GM23338 (cell line): ENCODE measurements at regions not wholly inside any gene's neighbourhood (a gene's known extent, or its start where the extent isn't known, plus 50 kb on each side); places are given as distances from the start of the nearest gene placed in this dataset.
A peak's percentile ranks its signal among the peaks of the same experiment; 100 is the strongest.

ENCODE experiments used
- ATAC-seq: fragments of 200-7000 bp; cut with Tn5 transposase; 3 replicates; pipeline ENCODE4 v1.9.1; 2020
- DNase-seq: peaks from one replicate; pipeline ENCODE4 v3.0.0-alpha.2; 2015; ENCODE audit warnings: low spot score
- H2AFZ ChIP-seq: fragments of 200-600 bp; sonication (generic); 2 replicates; pipeline ENCODE4 v1.8.0; 2016; ENCODE audit warnings: antibody characterized with exemption, mild to moderate bottlenecking, moderate library complexity
- H3F3A ChIP-seq: fragments of 200-600 bp; sonication (generic); replicated peaks from 2 replicates; pipeline ENCODE4 v1.8.0; 2017; ENCODE audit warnings: antibody characterized with exemption, mixed run types, low read depth
- H3K27ac ChIP-seq: fragments of 200-600 bp; sonication (generic); 2 replicates; pipeline ENCODE4 v1.6.1; 2016; ENCODE audit warnings: low read depth
- H3K27me3 ChIP-seq: fragments of 200-600 bp; sonication (generic); 2 replicates; pipeline ENCODE4 v1.8.0; 2016; ENCODE audit warnings: mild to moderate bottlenecking, mixed run types, moderate library complexity; ENCODE audit not compliant: insufficient read depth
- H3K36me3 ChIP-seq: fragments of 200-600 bp; sonication (generic); 2 replicates; pipeline ENCODE4 v1.8.0; 2016; ENCODE audit warnings: mild to moderate bottlenecking; ENCODE audit not compliant: insufficient read depth
- H3K4me1 ChIP-seq: fragments of 200-600 bp; sonication (generic); 2 replicates; pipeline ENCODE4 v1.8.0; 2016; ENCODE audit warnings: mild to moderate bottlenecking, moderate library complexity; ENCODE audit not compliant: insufficient read depth
- H3K4me2 ChIP-seq: fragments of 200-600 bp; sonication (generic); 2 replicates; pipeline ENCODE4 v1.7.1; 2017; ENCODE audit warnings: mixed run types
- H3K4me3 ChIP-seq: fragments of 200-600 bp; sonication (generic); 2 replicates; pipeline ENCODE4 v1.6.1; 2016; ENCODE audit warnings: mixed run types
- H3K79me2 ChIP-seq: fragments of 200-600 bp; sonication (generic); replicated peaks from 2 replicates; pipeline ENCODE4 v1.8.0; 2017; ENCODE audit warnings: mild to moderate bottlenecking; ENCODE audit not compliant: insufficient read depth
- H3K9me2 ChIP-seq: fragments of 200-600 bp; sonication (generic); 2 replicates; pipeline ENCODE4 v1.8.0; 2017; ENCODE audit not compliant: insufficient read depth
- H4K20me1 ChIP-seq: fragments of 200-600 bp; sonication (generic); replicated peaks from 2 replicates; pipeline ENCODE4 v1.8.0; 2017; ENCODE audit warnings: mild to moderate bottlenecking; ENCODE audit not compliant: insufficient read depth
- H3K27ac Mint-ChIP-seq: 2 replicates; pipeline ENCODE4 v1.8.0; 2020; ENCODE audit warnings: inconsistent platforms, mild to moderate bottlenecking, moderate library complexity, mixed read lengths
- H3K27me3 Mint-ChIP-seq: 3 replicates; pipeline ENCODE4 v1.8.0; 2022; ENCODE audit warnings: low read depth, mild to moderate bottlenecking, moderate library complexity, mixed read lengths, inconsistent platforms; ENCODE audit not compliant: insufficient read depth, poor library complexity
- H3K36me3 Mint-ChIP-seq: 3 replicates; pipeline ENCODE4 v1.8.0; 2021; ENCODE audit warnings: low read depth, mild to moderate bottlenecking, inconsistent platforms, moderate library complexity, mixed read lengths
- H3K4me1 Mint-ChIP-seq: 3 replicates; pipeline ENCODE4 v1.8.0; 2020; ENCODE audit warnings: mild to moderate bottlenecking, inconsistent platforms, mixed read lengths
- H3K4me3 Mint-ChIP-seq: 3 replicates; pipeline ENCODE4 v1.8.0; 2021; ENCODE audit warnings: moderate library complexity, mild to moderate bottlenecking, inconsistent platforms, mixed read lengths
- H3K9me3 Mint-ChIP-seq: 3 replicates; pipeline ENCODE4 v1.8.0; 2020; ENCODE audit warnings: moderate library complexity, mild to moderate bottlenecking, inconsistent platforms, mixed read lengths
- CREB1 ChIP-seq: fragments of 250-450 bp; sonication (Bioruptor Pico); IDR thresholded peaks from 2 replicates; pipeline ENCODE4 v1.5.0; 2020; ENCODE audit warnings: low read depth, mild to moderate bottlenecking, moderate library complexity
- EZH2 ChIP-seq: fragments of 200-600 bp; sonication (generic); IDR thresholded peaks from one replicate; pipeline ENCODE4 v1.8.0; 2017; ENCODE audit warnings: antibody characterized with exemption, mild to moderate bottlenecking, low read depth; ENCODE audit not compliant: unreplicated experiment
- EZH2phosphoT487 ChIP-seq: fragments of 200-600 bp; sonication (generic); IDR thresholded peaks from one replicate; pipeline ENCODE4 v1.8.1; 2018; ENCODE audit warnings: antibody characterized with exemption; ENCODE audit not compliant: unreplicated experiment
- JUNB ChIP-seq: IDR thresholded peaks from one replicate; pipeline ENCODE4 v1.6.1; 2016; ENCODE audit warnings: antibody characterized with exemption; ENCODE audit not compliant: unreplicated experiment
- NANOG ChIP-seq: IDR thresholded peaks from 2 replicates; pipeline ENCODE4 v1.6.1; 2016; ENCODE audit warnings: antibody characterized with exemption, borderline replicate concordance
- POLR2AphosphoS5 ChIP-seq: IDR thresholded peaks from 2 replicates; pipeline ENCODE4 v1.6.1; 2016; ENCODE audit warnings: antibody characterized with exemption, low read depth
- STAT1 ChIP-seq: IDR thresholded peaks from one replicate; pipeline ENCODE4 v1.6.1; 2016; ENCODE audit warnings: antibody characterized with exemption; ENCODE audit not compliant: unreplicated experiment
- ZNF114 ChIP-seq: fragments of 250-450 bp; sonication (Bioruptor Pico); IDR thresholded peaks from 2 replicates; pipeline ENCODE4 v1.5.0; 2020; ENCODE audit warnings: mild to moderate bottlenecking, moderate library complexity
- ZNF331 ChIP-seq: fragments of 250-450 bp; sonication (Bioruptor Pico); IDR thresholded peaks from 2 replicates; pipeline ENCODE4 v1.5.0; 2020; ENCODE audit warnings: low read depth, mild to moderate bottlenecking, moderate library complexity
- TF ChIP-seq, protein P1 (sequence below): IDR thresholded peaks from one replicate; pipeline ENCODE4 v1.6.1; 2018; ENCODE audit warnings: antibody characterized with exemption; ENCODE audit not compliant: unreplicated experiment
- TF ChIP-seq, protein P2 (sequence below), 2 experiments: fragments of 200-600 bp in 1 of 2; sonication (generic) in 1 of 2; conservative IDR thresholded peaks; 2 replicates each; pipeline versions ENCODE4 v1.5.1 to v1.6.1; 2016 to 2017; ENCODE audit warnings: antibody characterized with exemption in 2 of 2, low read depth in 2 of 2, mild to moderate bottlenecking in 2 of 2, moderate library complexity in 1 of 2
- TF ChIP-seq, protein P3 (sequence below): fragments of 250-450 bp; sonication (Bioruptor Pico); IDR thresholded peaks from 2 replicates; pipeline ENCODE4 v1.5.0; 2020; ENCODE audit warnings: mild to moderate bottlenecking, moderate library complexity
- TF ChIP-seq, protein P4 (sequence below): IDR thresholded peaks from 2 replicates; pipeline ENCODE4 v1.6.1; 2016; ENCODE audit warnings: antibody characterized with exemption

DNA sequence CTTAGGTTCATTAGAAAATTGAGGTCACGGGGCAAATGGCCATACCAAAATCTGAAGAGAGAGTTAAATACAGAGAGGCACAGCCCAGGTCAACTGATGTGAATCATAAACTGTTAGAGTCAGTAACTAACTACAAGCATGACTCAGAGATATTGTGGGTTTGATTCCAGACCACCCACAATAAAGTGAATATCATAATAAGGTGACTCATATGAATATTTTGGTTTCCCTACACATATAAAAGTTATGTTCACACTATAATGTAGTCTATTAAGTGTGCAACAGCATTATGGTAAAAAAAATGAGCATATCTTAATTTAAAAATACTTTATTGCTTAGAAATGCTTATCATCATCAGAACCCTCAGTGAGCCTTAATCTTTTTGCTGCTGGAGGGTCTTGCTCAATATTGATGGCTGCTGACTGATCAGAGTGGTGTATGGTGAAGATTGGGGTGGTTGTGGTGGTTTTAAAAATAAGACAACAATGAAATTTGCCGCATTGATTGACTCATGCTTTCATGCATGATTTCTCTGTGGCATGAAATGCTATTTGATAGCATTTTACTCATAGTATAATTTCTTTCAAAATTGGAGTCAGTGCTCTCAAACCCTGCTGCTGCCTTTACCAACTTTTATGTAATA lies 53.1 kb upstream of the EDIL3 start:
- DNase-seq (no peak), ATAC-seq (no peak)
- no peaks in the 10 kb centered on the region for H4K20me1 ChIP-seq
- Mint-ChIP-seq H3K4me1 (peaks cover 4% of the 10 kb centered on the region; the same call in 2 of the 3 replicates), H3K36me3 (no peaks in the 10 kb centered on the region), H3K27ac (peak overlapping the region; percentile 42; the same call in 1 of the 2 replicates), H3K4me3 (no peak overlapping the region), H3K27me3 (no peaks in the 10 kb centered on the region), H3K9me3 (no peaks in the 10 kb centered on the region)
- no peaks in the 10 kb centered on the region for H3K27me3 ChIP-seq
- no peak overlapping the region for H3K4me2 ChIP-seq
- H3K4me3 ChIP-seq = no peak overlapping the region
- no peaks in the 10 kb centered on the region for H3F3A ChIP-seq
- no peak for TF ChIP-seq EZH2phosphoT487
- no peak for TF ChIP-seq NANOG
- TF ChIP-seq, protein P1, sequence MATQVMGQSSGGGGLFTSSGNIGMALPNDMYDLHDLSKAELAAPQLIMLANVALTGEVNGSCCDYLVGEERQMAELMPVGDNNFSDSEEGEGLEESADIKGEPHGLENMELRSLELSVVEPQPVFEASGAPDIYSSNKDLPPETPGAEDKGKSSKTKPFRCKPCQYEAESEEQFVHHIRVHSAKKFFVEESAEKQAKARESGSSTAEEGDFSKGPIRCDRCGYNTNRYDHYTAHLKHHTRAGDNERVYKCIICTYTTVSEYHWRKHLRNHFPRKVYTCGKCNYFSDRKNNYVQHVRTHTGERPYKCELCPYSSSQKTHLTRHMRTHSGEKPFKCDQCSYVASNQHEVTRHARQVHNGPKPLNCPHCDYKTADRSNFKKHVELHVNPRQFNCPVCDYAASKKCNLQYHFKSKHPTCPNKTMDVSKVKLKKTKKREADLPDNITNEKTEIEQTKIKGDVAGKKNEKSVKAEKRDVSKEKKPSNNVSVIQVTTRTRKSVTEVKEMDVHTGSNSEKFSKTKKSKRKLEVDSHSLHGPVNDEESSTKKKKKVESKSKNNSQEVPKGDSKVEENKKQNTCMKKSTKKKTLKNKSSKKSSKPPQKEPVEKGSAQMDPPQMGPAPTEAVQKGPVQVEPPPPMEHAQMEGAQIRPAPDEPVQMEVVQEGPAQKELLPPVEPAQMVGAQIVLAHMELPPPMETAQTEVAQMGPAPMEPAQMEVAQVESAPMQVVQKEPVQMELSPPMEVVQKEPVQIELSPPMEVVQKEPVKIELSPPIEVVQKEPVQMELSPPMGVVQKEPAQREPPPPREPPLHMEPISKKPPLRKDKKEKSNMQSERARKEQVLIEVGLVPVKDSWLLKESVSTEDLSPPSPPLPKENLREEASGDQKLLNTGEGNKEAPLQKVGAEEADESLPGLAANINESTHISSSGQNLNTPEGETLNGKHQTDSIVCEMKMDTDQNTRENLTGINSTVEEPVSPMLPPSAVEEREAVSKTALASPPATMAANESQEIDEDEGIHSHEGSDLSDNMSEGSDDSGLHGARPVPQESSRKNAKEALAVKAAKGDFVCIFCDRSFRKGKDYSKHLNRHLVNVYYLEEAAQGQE = no peak
- no peak for TF ChIP-seq POLR2AphosphoS5
- no peak for TF ChIP-seq ZNF331 (CRISPR knock-in tag)
- no peak for TF ChIP-seq CREB1 (CRISPR knock-in tag)
- TF ChIP-seq JUNB = no peak
- TF ChIP-seq, protein P2, sequence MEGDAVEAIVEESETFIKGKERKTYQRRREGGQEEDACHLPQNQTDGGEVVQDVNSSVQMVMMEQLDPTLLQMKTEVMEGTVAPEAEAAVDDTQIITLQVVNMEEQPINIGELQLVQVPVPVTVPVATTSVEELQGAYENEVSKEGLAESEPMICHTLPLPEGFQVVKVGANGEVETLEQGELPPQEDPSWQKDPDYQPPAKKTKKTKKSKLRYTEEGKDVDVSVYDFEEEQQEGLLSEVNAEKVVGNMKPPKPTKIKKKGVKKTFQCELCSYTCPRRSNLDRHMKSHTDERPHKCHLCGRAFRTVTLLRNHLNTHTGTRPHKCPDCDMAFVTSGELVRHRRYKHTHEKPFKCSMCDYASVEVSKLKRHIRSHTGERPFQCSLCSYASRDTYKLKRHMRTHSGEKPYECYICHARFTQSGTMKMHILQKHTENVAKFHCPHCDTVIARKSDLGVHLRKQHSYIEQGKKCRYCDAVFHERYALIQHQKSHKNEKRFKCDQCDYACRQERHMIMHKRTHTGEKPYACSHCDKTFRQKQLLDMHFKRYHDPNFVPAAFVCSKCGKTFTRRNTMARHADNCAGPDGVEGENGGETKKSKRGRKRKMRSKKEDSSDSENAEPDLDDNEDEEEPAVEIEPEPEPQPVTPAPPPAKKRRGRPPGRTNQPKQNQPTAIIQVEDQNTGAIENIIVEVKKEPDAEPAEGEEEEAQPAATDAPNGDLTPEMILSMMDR (conservative IDR thresholded peaks at IDR 0.05; ENCODE audit: low read depth in 2 of 2) = no peak
- no peak for TF ChIP-seq STAT1
- TF ChIP-seq, protein P3, sequence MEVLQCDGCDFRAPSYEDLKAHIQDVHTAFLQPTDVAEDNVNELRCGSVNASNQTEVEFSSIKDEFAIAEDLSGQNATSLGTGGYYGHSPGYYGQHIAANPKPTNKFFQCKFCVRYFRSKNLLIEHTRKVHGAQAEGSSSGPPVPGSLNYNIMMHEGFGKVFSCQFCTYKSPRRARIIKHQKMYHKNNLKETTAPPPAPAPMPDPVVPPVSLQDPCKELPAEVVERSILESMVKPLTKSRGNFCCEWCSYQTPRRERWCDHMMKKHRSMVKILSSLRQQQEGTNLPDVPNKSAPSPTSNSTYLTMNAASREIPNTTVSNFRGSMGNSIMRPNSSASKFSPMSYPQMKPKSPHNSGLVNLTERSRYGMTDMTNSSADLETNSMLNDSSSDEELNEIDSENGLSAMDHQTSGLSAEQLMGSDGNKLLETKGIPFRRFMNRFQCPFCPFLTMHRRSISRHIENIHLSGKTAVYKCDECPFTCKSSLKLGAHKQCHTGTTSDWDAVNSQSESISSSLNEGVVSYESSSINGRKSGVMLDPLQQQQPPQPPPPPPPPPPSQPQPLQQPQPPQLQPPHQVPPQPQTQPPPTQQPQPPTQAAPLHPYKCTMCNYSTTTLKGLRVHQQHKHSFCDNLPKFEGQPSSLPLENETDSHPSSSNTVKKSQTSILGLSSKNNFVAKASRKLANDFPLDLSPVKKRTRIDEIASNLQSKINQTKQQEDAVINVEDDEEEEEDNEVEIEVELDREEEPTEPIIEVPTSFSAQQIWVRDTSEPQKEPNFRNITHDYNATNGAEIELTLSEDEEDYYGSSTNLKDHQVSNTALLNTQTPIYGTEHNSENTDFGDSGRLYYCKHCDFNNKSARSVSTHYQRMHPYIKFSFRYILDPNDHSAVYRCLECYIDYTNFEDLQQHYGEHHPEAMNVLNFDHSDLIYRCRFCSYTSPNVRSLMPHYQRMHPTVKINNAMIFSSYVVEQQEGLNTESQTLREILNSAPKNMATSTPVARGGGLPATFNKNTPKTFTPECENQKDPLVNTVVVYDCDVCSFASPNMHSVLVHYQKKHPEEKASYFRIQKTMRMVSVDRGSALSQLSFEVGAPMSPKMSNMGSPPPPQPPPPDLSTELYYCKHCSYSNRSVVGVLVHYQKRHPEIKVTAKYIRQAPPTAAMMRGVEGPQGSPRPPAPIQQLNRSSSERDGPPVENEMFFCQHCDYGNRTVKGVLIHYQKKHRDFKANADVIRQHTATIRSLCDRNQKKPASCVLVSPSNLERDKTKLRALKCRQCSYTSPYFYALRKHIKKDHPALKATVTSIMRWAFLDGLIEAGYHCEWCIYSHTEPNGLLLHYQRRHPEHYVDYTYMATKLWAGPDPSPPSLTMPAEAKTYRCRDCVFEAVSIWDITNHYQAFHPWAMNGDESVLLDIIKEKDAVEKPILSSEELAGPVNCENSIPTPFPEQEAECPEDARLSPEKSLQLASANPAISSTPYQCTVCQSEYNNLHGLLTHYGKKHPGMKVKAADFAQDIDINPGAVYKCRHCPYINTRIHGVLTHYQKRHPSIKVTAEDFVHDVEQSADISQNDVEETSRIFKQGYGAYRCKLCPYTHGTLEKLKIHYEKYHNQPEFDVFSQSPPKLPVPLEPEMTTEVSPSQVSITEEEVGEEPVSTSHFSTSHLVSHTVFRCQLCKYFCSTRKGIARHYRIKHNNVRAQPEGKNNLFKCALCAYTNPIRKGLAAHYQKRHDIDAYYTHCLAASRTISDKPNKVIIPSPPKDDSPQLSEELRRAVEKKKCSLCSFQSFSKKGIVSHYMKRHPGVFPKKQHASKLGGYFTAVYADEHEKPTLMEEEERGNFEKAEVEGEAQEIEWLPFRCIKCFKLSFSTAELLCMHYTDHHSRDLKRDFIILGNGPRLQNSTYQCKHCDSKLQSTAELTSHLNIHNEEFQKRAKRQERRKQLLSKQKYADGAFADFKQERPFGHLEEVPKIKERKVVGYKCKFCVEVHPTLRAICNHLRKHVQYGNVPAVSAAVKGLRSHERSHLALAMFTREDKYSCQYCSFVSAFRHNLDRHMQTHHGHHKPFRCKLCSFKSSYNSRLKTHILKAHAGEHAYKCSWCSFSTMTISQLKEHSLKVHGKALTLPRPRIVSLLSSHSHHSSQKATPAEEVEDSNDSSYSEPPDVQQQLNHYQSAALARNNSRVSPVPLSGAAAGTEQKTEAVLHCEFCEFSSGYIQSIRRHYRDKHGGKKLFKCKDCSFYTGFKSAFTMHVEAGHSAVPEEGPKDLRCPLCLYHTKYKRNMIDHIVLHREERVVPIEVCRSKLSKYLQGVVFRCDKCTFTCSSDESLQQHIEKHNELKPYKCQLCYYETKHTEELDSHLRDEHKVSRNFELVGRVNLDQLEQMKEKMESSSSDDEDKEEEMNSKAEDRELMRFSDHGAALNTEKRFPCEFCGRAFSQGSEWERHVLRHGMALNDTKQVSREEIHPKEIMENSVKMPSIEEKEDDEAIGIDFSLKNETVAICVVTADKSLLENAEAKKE (CRISPR knock-in tag) = no peak
- no peak for TF ChIP-seq ZNF114 (CRISPR knock-in tag)
- no peak for TF ChIP-seq EZH2
- TF ChIP-seq, protein P4, sequence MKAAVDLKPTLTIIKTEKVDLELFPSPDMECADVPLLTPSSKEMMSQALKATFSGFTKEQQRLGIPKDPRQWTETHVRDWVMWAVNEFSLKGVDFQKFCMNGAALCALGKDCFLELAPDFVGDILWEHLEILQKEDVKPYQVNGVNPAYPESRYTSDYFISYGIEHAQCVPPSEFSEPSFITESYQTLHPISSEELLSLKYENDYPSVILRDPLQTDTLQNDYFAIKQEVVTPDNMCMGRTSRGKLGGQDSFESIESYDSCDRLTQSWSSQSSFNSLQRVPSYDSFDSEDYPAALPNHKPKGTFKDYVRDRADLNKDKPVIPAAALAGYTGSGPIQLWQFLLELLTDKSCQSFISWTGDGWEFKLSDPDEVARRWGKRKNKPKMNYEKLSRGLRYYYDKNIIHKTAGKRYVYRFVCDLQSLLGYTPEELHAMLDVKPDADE = no peak
- H2AFZ ChIP-seq = no peak overlapping the region
- H3K4me1 ChIP-seq = no peaks in the 10 kb centered on the region
- no peak overlapping the region for H3K27ac ChIP-seq
- H3K36me3 ChIP-seq = no peaks in the 10 kb centered on the region
- H3K79me2 ChIP-seq = no peaks in the 10 kb centered on the region
- H3K9me2 ChIP-seq = no peaks in the 10 kb centered on the region
